HG02678 (cell line): ENCODE measurements at regions not wholly inside any gene's neighbourhood (a gene's known extent, or its start where the extent isn't known, plus 50 kb on each side); places are given as distances from the start of the nearest gene placed in this dataset.
A peak's percentile ranks its signal among the peaks of the same experiment; 100 is the strongest.

Experiments
- ATAC-seq: cut with Tn5 transposase; IDR thresholded peaks from one replicate; pipeline ENCODE4 v1.9.1; 2021; ENCODE audit warnings: mild to moderate bottlenecking, moderate library complexity; ENCODE audit not compliant: unreplicated experiment

- ATAC-seq: no peak
Measured at GRCh38 chrX:20481632-20482031, 214.9 kb upstream of the RPS6KA3 start.

GRCh38 chrX:20479896-20480295 lies 213.2 kb upstream of the RPS6KA3 start:
- ATAC-seq: no peak

GRCh38 chrX:20479048-20479447 lies 212.3 kb upstream of the RPS6KA3 start:
- no peak for ATAC-seq

- no peak for ATAC-seq
Measured at GRCh38 chrX:20477836-20478524, 211.3 kb upstream of the RPS6KA3 start.

GRCh38 chrX:20477219-20477618 lies 210.5 kb upstream of the RPS6KA3 start:
- ATAC-seq: no peak

- ATAC-seq: no peak
Measured at GRCh38 chrX:20472620-20473258, 206.0 kb upstream of the RPS6KA3 start.

- no peak for ATAC-seq
Measured at GRCh38 chrX:20472148-20472547, 205.4 kb upstream of the RPS6KA3 start.

- no peak for ATAC-seq
Measured at GRCh38 chrX:20471483-20471882, 204.8 kb upstream of the RPS6KA3 start.

- ATAC-seq: peak; percentile 51
Measured at GRCh38 chrX:20463296-20464075, 196.8 kb upstream of the RPS6KA3 start.

- no peak for ATAC-seq
Measured at GRCh38 chrX:20461576-20461975, 194.9 kb upstream of the RPS6KA3 start.

GRCh38 chrX:20461002-20461401 lies 194.3 kb upstream of the RPS6KA3 start:
- ATAC-seq: no peak

GRCh38 chrX:20459410-20460350 lies 193.0 kb upstream of the RPS6KA3 start:
- ATAC-seq: no peak

GRCh38 chrX:20456971-20457370 lies 190.3 kb upstream of the RPS6KA3 start:
- no peak for ATAC-seq

GRCh38 chrX:20455001-20455400 lies 188.3 kb upstream of the RPS6KA3 start:
- no peak for ATAC-seq

- no peak for ATAC-seq
Measured at GRCh38 chrX:20454117-20454516, 187.4 kb upstream of the RPS6KA3 start.

GRCh38 chrX:20452487-20452886 lies 185.8 kb upstream of the RPS6KA3 start:
- ATAC-seq: peak; percentile 77

GRCh38 chrX:20451929-20452328 lies 185.2 kb upstream of the RPS6KA3 start:
- ATAC-seq: no peak

GRCh38 chrX:20445109-20445508 lies 178.4 kb upstream of the RPS6KA3 start:
- peak; percentile 59 for ATAC-seq

GRCh38 chrX:20442597-20442996 lies 175.9 kb upstream of the RPS6KA3 start:
- peak; percentile 77 for ATAC-seq

GRCh38 chrX:20441123-20441522 lies 174.4 kb upstream of the RPS6KA3 start:
- no peak for ATAC-seq
